ENCODE measurements at regions not wholly inside any gene's neighbourhood (a gene's known extent, or its start where the extent isn't known, plus 50 kb on each side); places are given as distances from the start of the nearest gene placed in this dataset.

GRCh38 chr10:109207361-109207760, 716.0 kb downstream of the XPNPEP1 start:
- TF ChIP-seq CTCF (IDR thresholded peaks at IDR 0.05; ENCODE audit: insufficient read depth, low read depth, low read length): no peak
- H3K4me3 ChIP-seq (ENCODE audit: low read depth, low read length): no peak overlapping the region
- DNase-seq (ENCODE audit: low read depth): no peak

- no peak for TF ChIP-seq CTCF (IDR thresholded peaks at IDR 0.05; ENCODE audit: insufficient read depth, low read depth, low read length)
- H3K4me3 ChIP-seq (ENCODE audit: low read depth, low read length): no peak overlapping the region
- DNase-seq (ENCODE audit: low read depth): peak; percentile 81
Observed at GRCh38 chr10:109205929-109206585, 717.3 kb downstream of the XPNPEP1 start.

GRCh38 chr10:109203646-109204353, 719.5 kb downstream of the XPNPEP1 start:
- no peak overlapping the region for H3K4me3 ChIP-seq (ENCODE audit: low read depth, low read length)
- DNase-seq (ENCODE audit: low read depth): peak; percentile 33
- no peak for TF ChIP-seq CTCF (IDR thresholded peaks at IDR 0.05; ENCODE audit: insufficient read depth, low read depth, low read length)

GRCh38 chr10:109202111-109202510, 721.2 kb downstream of the XPNPEP1 start:
- TF ChIP-seq CTCF (IDR thresholded peaks at IDR 0.05; ENCODE audit: insufficient read depth, low read depth, low read length): no peak
- DNase-seq (ENCODE audit: low read depth): no peak
- no peak overlapping the region for H3K4me3 ChIP-seq (ENCODE audit: low read depth, low read length)

GRCh38 chr10:109200646-109201045, 722.7 kb downstream of the XPNPEP1 start:
- DNase-seq (ENCODE audit: low read depth): no peak
- H3K4me3 ChIP-seq (ENCODE audit: low read depth, low read length): no peak overlapping the region
- no peak for TF ChIP-seq CTCF (IDR thresholded peaks at IDR 0.05; ENCODE audit: insufficient read depth, low read depth, low read length)

GRCh38 chr10:109191823-109192222, 731.5 kb downstream of the XPNPEP1 start:
- no peak for DNase-seq (ENCODE audit: low read depth)
- TF ChIP-seq CTCF (IDR thresholded peaks at IDR 0.05; ENCODE audit: insufficient read depth, low read depth, low read length): no peak
- no peak overlapping the region for H3K4me3 ChIP-seq (ENCODE audit: low read depth, low read length)

Measured in fibroblast of villous mesenchyme (primary cell).